ENCODE measurements at regions not wholly inside any gene's neighbourhood (a gene's known extent, or its start where the extent isn't known, plus 50 kb on each side); places are given as distances from the start of the nearest gene placed in this dataset.

DNA sequence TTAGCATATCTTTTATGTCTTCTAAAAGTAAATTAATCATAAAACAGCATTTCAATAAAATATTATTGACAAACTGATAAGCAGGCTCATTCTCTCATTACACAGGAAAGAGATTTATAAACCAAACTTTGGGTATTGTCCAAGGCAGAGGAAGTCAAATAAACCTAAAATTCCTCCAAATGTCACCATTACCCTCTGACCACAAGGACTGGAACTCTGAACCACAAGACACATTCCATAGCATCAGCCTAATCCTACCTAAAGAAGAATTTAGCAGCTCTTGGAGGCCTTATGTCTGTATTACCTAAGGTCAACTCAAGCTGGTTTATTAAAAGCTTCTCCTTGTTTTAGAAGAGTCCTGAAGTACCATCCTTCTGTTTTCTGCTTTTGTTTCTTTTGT lies 82.4 kb upstream of the SLC13A1 start:
- H3K79me2 ChIP-seq (ENCODE audit: insufficient read depth, low read length) = no peaks in the 10 kb centered on the region
- no peak overlapping the region for H3K9ac ChIP-seq (ENCODE audit: low read length)
- no peaks in the 10 kb centered on the region for H3F3A ChIP-seq (ENCODE audit: insufficient read depth, low read length)
- H3K9me3 ChIP-seq (ENCODE audit: low read length) = no peaks in the 10 kb centered on the region
- no peak overlapping the region for H3K27ac ChIP-seq (ENCODE audit: low read depth, low read length, poor library complexity, severe bottlenecking)
- H3K9me2 ChIP-seq (ENCODE audit: low read depth, low read length) = no peaks in the 10 kb centered on the region
- H2AFZ ChIP-seq (ENCODE audit: low read length) = no peak overlapping the region
- H3K27me3 ChIP-seq (ENCODE audit: insufficient read depth, low read length) = no peaks in the 10 kb centered on the region
- H3K4me3 ChIP-seq (ENCODE audit: low read depth, low read length, poor library complexity, severe bottlenecking) = no peak overlapping the region
- H3K4me1 ChIP-seq (ENCODE audit: insufficient read depth, low read length, severe bottlenecking) = no peaks in the 10 kb centered on the region
- H3K36me3 ChIP-seq (ENCODE audit: insufficient read depth, low read length) = no peaks in the 10 kb centered on the region
- TF ChIP-seq EZH2 (IDR thresholded peaks at IDR 0.05; ENCODE audit: borderline replicate concordance, low read length) = no peak
- no peak overlapping the region for H3K4me2 ChIP-seq (ENCODE audit: low read length)
- H4K20me1 ChIP-seq (ENCODE audit: insufficient read depth, low read length) = no peaks in the 10 kb centered on the region

DNA sequence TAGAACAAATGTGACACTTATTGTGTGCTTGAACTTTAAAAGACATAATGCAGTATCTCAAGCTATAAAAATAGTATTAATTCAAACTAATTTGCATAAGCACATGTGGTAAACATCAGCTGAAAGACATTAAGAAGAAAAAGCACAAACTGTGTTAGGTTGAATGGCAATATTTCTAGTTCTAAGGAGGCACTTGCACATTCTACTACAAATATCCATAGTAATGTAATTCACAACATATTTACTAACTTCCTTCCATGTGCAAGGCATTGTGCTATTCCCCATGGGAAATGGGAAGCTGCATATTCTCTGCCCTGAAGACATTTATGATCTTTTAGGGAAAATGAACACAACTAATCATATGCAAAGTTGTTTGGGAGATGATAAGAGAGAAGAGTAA lies 80.2 kb upstream of the SLC13A1 start:
- H3K36me3 ChIP-seq (ENCODE audit: insufficient read depth, low read length) = no peaks in the 10 kb centered on the region
- no peak overlapping the region for H3K27ac ChIP-seq (ENCODE audit: low read depth, low read length, poor library complexity, severe bottlenecking)
- H3F3A ChIP-seq (ENCODE audit: insufficient read depth, low read length) = no peaks in the 10 kb centered on the region
- no peaks in the 10 kb centered on the region for H3K9me3 ChIP-seq (ENCODE audit: low read length)
- H2AFZ ChIP-seq (ENCODE audit: low read length) = no peak overlapping the region
- H3K27me3 ChIP-seq (ENCODE audit: insufficient read depth, low read length) = no peaks in the 10 kb centered on the region
- H4K20me1 ChIP-seq (ENCODE audit: insufficient read depth, low read length) = no peaks in the 10 kb centered on the region
- H3K4me3 ChIP-seq (ENCODE audit: low read depth, low read length, poor library complexity, severe bottlenecking) = no peak overlapping the region
- H3K9ac ChIP-seq (ENCODE audit: low read length) = no peak overlapping the region
- no peak overlapping the region for H3K4me2 ChIP-seq (ENCODE audit: low read length)
- no peaks in the 10 kb centered on the region for H3K9me2 ChIP-seq (ENCODE audit: low read depth, low read length)
- TF ChIP-seq, protein P1, sequence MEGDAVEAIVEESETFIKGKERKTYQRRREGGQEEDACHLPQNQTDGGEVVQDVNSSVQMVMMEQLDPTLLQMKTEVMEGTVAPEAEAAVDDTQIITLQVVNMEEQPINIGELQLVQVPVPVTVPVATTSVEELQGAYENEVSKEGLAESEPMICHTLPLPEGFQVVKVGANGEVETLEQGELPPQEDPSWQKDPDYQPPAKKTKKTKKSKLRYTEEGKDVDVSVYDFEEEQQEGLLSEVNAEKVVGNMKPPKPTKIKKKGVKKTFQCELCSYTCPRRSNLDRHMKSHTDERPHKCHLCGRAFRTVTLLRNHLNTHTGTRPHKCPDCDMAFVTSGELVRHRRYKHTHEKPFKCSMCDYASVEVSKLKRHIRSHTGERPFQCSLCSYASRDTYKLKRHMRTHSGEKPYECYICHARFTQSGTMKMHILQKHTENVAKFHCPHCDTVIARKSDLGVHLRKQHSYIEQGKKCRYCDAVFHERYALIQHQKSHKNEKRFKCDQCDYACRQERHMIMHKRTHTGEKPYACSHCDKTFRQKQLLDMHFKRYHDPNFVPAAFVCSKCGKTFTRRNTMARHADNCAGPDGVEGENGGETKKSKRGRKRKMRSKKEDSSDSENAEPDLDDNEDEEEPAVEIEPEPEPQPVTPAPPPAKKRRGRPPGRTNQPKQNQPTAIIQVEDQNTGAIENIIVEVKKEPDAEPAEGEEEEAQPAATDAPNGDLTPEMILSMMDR (IDR thresholded peaks at IDR 0.05; ENCODE audit: low read length) = no peak
- TF ChIP-seq EZH2 (IDR thresholded peaks at IDR 0.05; ENCODE audit: borderline replicate concordance, low read length) = no peak
- H3K79me2 ChIP-seq (ENCODE audit: insufficient read depth, low read length) = no peaks in the 10 kb centered on the region
- no peaks in the 10 kb centered on the region for H3K4me1 ChIP-seq (ENCODE audit: insufficient read depth, low read length, severe bottlenecking)

- no peak overlapping the region for H2AFZ ChIP-seq (ENCODE audit: low read length)
- H3F3A ChIP-seq (ENCODE audit: insufficient read depth, low read length) = no peaks in the 10 kb centered on the region
- no peaks in the 10 kb centered on the region for H3K9me3 ChIP-seq (ENCODE audit: low read length)
- H4K20me1 ChIP-seq (ENCODE audit: insufficient read depth, low read length) = no peaks in the 10 kb centered on the region
- H3K9me2 ChIP-seq (ENCODE audit: low read depth, low read length) = no peaks in the 10 kb centered on the region
- H3K4me3 ChIP-seq (ENCODE audit: low read depth, low read length, poor library complexity, severe bottlenecking) = no peak overlapping the region
- no peaks in the 10 kb centered on the region for H3K4me1 ChIP-seq (ENCODE audit: insufficient read depth, low read length, severe bottlenecking)
- no peaks in the 10 kb centered on the region for H3K36me3 ChIP-seq (ENCODE audit: insufficient read depth, low read length)
- no peak for TF ChIP-seq EZH2 (IDR thresholded peaks at IDR 0.05; ENCODE audit: borderline replicate concordance, low read length)
- TF ChIP-seq, protein P1 (IDR thresholded peaks at IDR 0.05; ENCODE audit: low read length) = no peak
- H3K27me3 ChIP-seq (ENCODE audit: insufficient read depth, low read length) = no peaks in the 10 kb centered on the region
- no peak overlapping the region for H3K27ac ChIP-seq (ENCODE audit: low read depth, low read length, poor library complexity, severe bottlenecking)
- H3K79me2 ChIP-seq (ENCODE audit: insufficient read depth, low read length) = no peaks in the 10 kb centered on the region
- no peak overlapping the region for H3K4me2 ChIP-seq (ENCODE audit: low read length)
- no peak overlapping the region for H3K9ac ChIP-seq (ENCODE audit: low read length)
Observed at GRCh38 chr7:123275036-123275753, 75.4 kb upstream of the SLC13A1 start.

- H3K36me3 ChIP-seq (ENCODE audit: insufficient read depth, low read length) = no peaks in the 10 kb centered on the region
- H3K4me3 ChIP-seq (ENCODE audit: low read depth, low read length, poor library complexity, severe bottlenecking) = no peak overlapping the region
- no peaks in the 10 kb centered on the region for H4K20me1 ChIP-seq (ENCODE audit: insufficient read depth, low read length)
- TF ChIP-seq, protein P1 (IDR thresholded peaks at IDR 0.05; ENCODE audit: low read length) = no peak
- no peak for TF ChIP-seq EZH2 (IDR thresholded peaks at IDR 0.05; ENCODE audit: borderline replicate concordance, low read length)
- no peak overlapping the region for H3K27ac ChIP-seq (ENCODE audit: low read depth, low read length, poor library complexity, severe bottlenecking)
- H3K9me2 ChIP-seq (ENCODE audit: low read depth, low read length) = no peaks in the 10 kb centered on the region
- no peaks in the 10 kb centered on the region for H3K9me3 ChIP-seq (ENCODE audit: low read length)
- H3F3A ChIP-seq (ENCODE audit: insufficient read depth, low read length) = no peaks in the 10 kb centered on the region
- H3K27me3 ChIP-seq (ENCODE audit: insufficient read depth, low read length) = no peaks in the 10 kb centered on the region
- H3K9ac ChIP-seq (ENCODE audit: low read length) = no peak overlapping the region
- H2AFZ ChIP-seq (ENCODE audit: low read length) = no peak overlapping the region
- H3K79me2 ChIP-seq (ENCODE audit: insufficient read depth, low read length) = no peaks in the 10 kb centered on the region
- no peaks in the 10 kb centered on the region for H3K4me1 ChIP-seq (ENCODE audit: insufficient read depth, low read length, severe bottlenecking)
- no peak overlapping the region for H3K4me2 ChIP-seq (ENCODE audit: low read length)
Observed at GRCh38 chr7:123273185-123273584, 73.4 kb upstream of the SLC13A1 start.

All from OCI-LY1 (cell line).